ENCODE measurements at regions not wholly inside any gene's neighbourhood (a gene's known extent, or its start where the extent isn't known, plus 50 kb on each side); places are given as distances from the start of the nearest gene placed in this dataset.

- no peak for TF ChIP-seq CTCF (IDR thresholded peaks at IDR 0.05; ENCODE audit: insufficient read depth, missing control alignments)
- DNase-seq (ENCODE audit: insufficient read length, low spot score) (no peak), FAIRE-seq (peak; percentile 80)
Observed at GRCh38 chr1:177586429-177586828, 383.4 kb downstream of the SEC16B start.

GRCh38 chr1:177585302-177586220 is 384.3 kb downstream of the SEC16B start:
- FAIRE-seq (peak; percentile 56), DNase-seq (ENCODE audit: insufficient read length, low spot score) (no peak)
- no peak for TF ChIP-seq CTCF (IDR thresholded peaks at IDR 0.05; ENCODE audit: insufficient read depth, missing control alignments)

- TF ChIP-seq CTCF (IDR thresholded peaks at IDR 0.05; ENCODE audit: insufficient read depth, missing control alignments): no peak
- peak; percentile 97 for FAIRE-seq
- DNase-seq (ENCODE audit: insufficient read length, low spot score): no peak
Observed at GRCh38 chr1:177573901-177574300, 396.0 kb downstream of the SEC16B start.

GRCh38 chr1:177571485-177572076 is 398.3 kb downstream of the SEC16B start:
- DNase-seq (ENCODE audit: insufficient read length, low spot score) (no peak), FAIRE-seq (peak; percentile 38)
- TF ChIP-seq CTCF (IDR thresholded peaks at IDR 0.05; ENCODE audit: insufficient read depth, missing control alignments): no peak

- FAIRE-seq: no peak
- DNase-seq (ENCODE audit: insufficient read length, low spot score): no peak
- no peak for TF ChIP-seq CTCF (IDR thresholded peaks at IDR 0.05; ENCODE audit: insufficient read depth, missing control alignments)
Observed at GRCh38 chr1:177571076-177571475, 398.8 kb downstream of the SEC16B start.

- DNase-seq (ENCODE audit: insufficient read length, low spot score): no peak
- no peak for TF ChIP-seq CTCF (IDR thresholded peaks at IDR 0.05; ENCODE audit: insufficient read depth, missing control alignments)
- no peak for FAIRE-seq
Observed at GRCh38 chr1:177569476-177569875, 398.7 kb downstream of the BRINP2 start.

- TF ChIP-seq CTCF (IDR thresholded peaks at IDR 0.05; ENCODE audit: insufficient read depth, missing control alignments): no peak
- FAIRE-seq: no peak
- DNase-seq (ENCODE audit: insufficient read length, low spot score): no peak
Observed at GRCh38 chr1:177568622-177569021, 397.9 kb downstream of the BRINP2 start.
